Neural cell (in vitro differentiated cells): ENCODE measurements at regions not wholly inside any gene's neighbourhood (a gene's known extent, or its start where the extent isn't known, plus 50 kb on each side); places are given as distances from the start of the nearest gene placed in this dataset.

Experiments
- H2AFZ ChIP-seq: fragments of 200-600, 300-800 bp; sonication (generic), shearing (Covaris generic); 2 replicates; pipeline ENCODE4 v1.6.0; 2014; ENCODE audit warnings: low read depth, mild to moderate bottlenecking, antibody characterized with exemption, low read length, moderate library complexity
- H3F3A ChIP-seq: fragments of 200-600 bp; shearing (Covaris generic); 2 replicates; pipeline ENCODE4 v1.6.1; 2016; ENCODE audit warnings: mild to moderate bottlenecking, moderate library complexity, mixed read lengths, antibody characterized with exemption, low read length; ENCODE audit not compliant: insufficient read depth, poor library complexity, severe bottlenecking
- H3K27ac ChIP-seq: fragments of 200-600, 300-800 bp; sonication (generic), shearing (Covaris generic); 2 replicates; pipeline ENCODE4 v1.5.1; 2014; ENCODE audit warnings: mild to moderate bottlenecking, low read length, moderate library complexity
- H3K27me3 ChIP-seq: fragments of 300-800, 200-600 bp; sonication (generic), shearing (Covaris generic); 2 replicates; pipeline ENCODE4 v1.6.0; 2014; ENCODE audit warnings: mild to moderate bottlenecking, low read depth, low read length, moderate library complexity; ENCODE audit not compliant: insufficient read depth
- H3K36me3 ChIP-seq: fragments of 300-800, 200-600 bp; sonication (generic), shearing (Covaris generic); 2 replicates; pipeline ENCODE4 v1.5.1; 2014; ENCODE audit warnings: mild to moderate bottlenecking, antibody characterized with exemption, low read length, moderate library complexity; ENCODE audit not compliant: insufficient read depth
- H3K4me2 ChIP-seq: fragments of 300-800, 200-600 bp; sonication (generic), shearing (Covaris generic); 2 replicates; pipeline ENCODE4 v1.6.0; 2014; ENCODE audit warnings: mild to moderate bottlenecking, low read length
- H3K4me3 ChIP-seq: fragments of 300-800, 200-600 bp; sonication (generic), shearing (Covaris generic); 2 replicates; pipeline ENCODE4 v1.5.1; 2014; ENCODE audit warnings: mild to moderate bottlenecking, low read length, moderate library complexity
- H3K79me2 ChIP-seq: fragments of 200-600 bp; shearing (Covaris generic); replicated peaks from 2 replicates; pipeline ENCODE4 v1.6.0; 2014; ENCODE audit warnings: mild to moderate bottlenecking, low read length, moderate library complexity; ENCODE audit not compliant: insufficient read depth
- H3K9ac ChIP-seq: fragments of 300-800, 200-600 bp; sonication (generic), shearing (Covaris generic); 2 replicates; pipeline ENCODE4 v1.6.1; 2016; ENCODE audit warnings: mild to moderate bottlenecking, low read length, mixed read lengths
- H3K9me2 ChIP-seq: fragments of 200-600 bp; shearing (Covaris generic); 2 replicates; pipeline ENCODE4 v1.6.1; 2016; ENCODE audit warnings: mild to moderate bottlenecking, low read length, mixed read lengths; ENCODE audit not compliant: insufficient read depth
- H3K9me3 ChIP-seq: fragments of 200-600, 300-800 bp; sonication (generic), shearing (Covaris generic); 2 replicates; pipeline ENCODE4 v1.6.1; 2016; ENCODE audit warnings: mild to moderate bottlenecking, mixed run types, low read length, moderate library complexity, mixed read lengths
- H4K20me1 ChIP-seq: fragments of 200-600 bp; shearing (Covaris generic); 2 replicates; pipeline ENCODE4 v1.6.1; 2016; ENCODE audit warnings: mild to moderate bottlenecking, mixed run types; ENCODE audit not compliant: insufficient read depth
- CTCF ChIP-seq: fragments of 450-650 bp; IDR thresholded peaks from 2 replicates; pipeline ENCODE4 v1.5.1; 2014; ENCODE audit warnings: antibody characterized with exemption, mild to moderate bottlenecking, moderate library complexity; ENCODE audit not compliant: poor library complexity, severe bottlenecking
- EP300 ChIP-seq: fragments of 450-650 bp; conservative IDR thresholded peaks from 2 replicates; pipeline ENCODE4 v1.6.1; 2014; ENCODE audit warnings: antibody characterized with exemption, mild to moderate bottlenecking, moderate library complexity; ENCODE audit not compliant: poor library complexity, severe bottlenecking
- EZH2 ChIP-seq: fragments of 200-600, 300-800 bp; shearing (Covaris generic), sonication (generic); IDR thresholded peaks from 2 replicates; pipeline ENCODE4 v1.6.1; 2014; ENCODE audit warnings: antibody characterized with exemption, low read length, borderline replicate concordance, mild to moderate bottlenecking; ENCODE audit not compliant: insufficient read depth, poor library complexity, severe bottlenecking
- MXI1 ChIP-seq: fragments of 450-650 bp; conservative IDR thresholded peaks from 2 replicates; pipeline ENCODE4 v1.6.1; 2014; ENCODE audit warnings: antibody characterized with exemption, mild to moderate bottlenecking; ENCODE audit not compliant: poor library complexity, severe bottlenecking
- POLR2AphosphoS5 ChIP-seq: IDR thresholded peaks from 2 replicates; pipeline ENCODE4 v1.6.1; 2012
- RAD21 ChIP-seq: fragments of 450-650 bp; conservative IDR thresholded peaks from 2 replicates; pipeline ENCODE4 v1.6.1; 2014; ENCODE audit warnings: antibody characterized with exemption, mild to moderate bottlenecking, moderate library complexity
- SMC3 ChIP-seq: fragments of 450-650 bp; conservative IDR thresholded peaks from 2 replicates; pipeline ENCODE4 v1.6.1; 2014; ENCODE audit warnings: antibody characterized with exemption, mild to moderate bottlenecking, moderate library complexity; ENCODE audit not compliant: poor library complexity
- TAF1 ChIP-seq: IDR thresholded peaks from 2 replicates; pipeline ENCODE4 v1.6.1; 2012; ENCODE audit warnings: low read depth

- no peak overlapping the region for H3K4me3 ChIP-seq
- no peak overlapping the region for H2AFZ ChIP-seq
- H3K9me2 ChIP-seq: no peaks in the 10 kb centered on the region
- H3K36me3 ChIP-seq: no peaks in the 10 kb centered on the region
- H3K27ac ChIP-seq: no peak overlapping the region
- TF ChIP-seq POLR2AphosphoS5 (no peak), SMC3 (peak; percentile 77), RAD21 (peak; percentile 73), CTCF (peak; percentile 63)
- no peaks in the 10 kb centered on the region for H3K9me3 ChIP-seq
- no peak overlapping the region for H3K9ac ChIP-seq
- H4K20me1 ChIP-seq: no peaks in the 10 kb centered on the region
- H3K4me2 ChIP-seq: no peak overlapping the region
- no peaks in the 10 kb centered on the region for H3K79me2 ChIP-seq
- no peaks in the 10 kb centered on the region for H3K27me3 ChIP-seq
- H3F3A ChIP-seq: no peaks in the 10 kb centered on the region
Measured at GRCh38 chrX:37926700-37927099, 79.3 kb upstream of the DYNLT3 start.

DNA sequence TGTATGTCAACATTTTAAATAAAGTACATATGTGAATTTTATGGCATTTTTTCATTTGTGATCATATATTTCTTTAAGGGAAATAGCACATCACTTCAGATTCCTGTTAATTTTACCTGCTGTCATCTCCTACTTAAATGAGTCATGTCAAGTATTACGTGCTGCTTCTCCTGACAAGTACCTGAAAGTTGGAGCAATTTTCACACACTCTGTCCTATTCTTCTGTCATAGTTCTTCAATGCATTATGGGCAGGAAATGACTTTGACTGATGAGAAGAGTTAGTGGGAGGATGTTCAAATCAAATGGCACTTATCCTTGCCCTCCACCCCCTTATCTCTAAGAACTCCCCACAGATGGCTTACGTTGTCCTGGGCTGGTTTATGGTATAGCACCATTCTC is 64.2 kb upstream of the SYTL5 start:
- Histone ChIP-seq H2AFZ (no peak overlapping the region), H3K9me2 (no peaks in the 10 kb centered on the region), H3K79me2 (no peaks in the 10 kb centered on the region), H3F3A (no peaks in the 10 kb centered on the region), H3K4me2 (no peak overlapping the region), H3K9ac (no peak overlapping the region), H3K36me3 (no peaks in the 10 kb centered on the region), H3K9me3 (no peaks in the 10 kb centered on the region), H3K4me3 (no peak overlapping the region), H3K27me3 (no peaks in the 10 kb centered on the region), H3K27ac (peak overlapping the region; percentile 79), H4K20me1 (no peaks in the 10 kb centered on the region)
- TF ChIP-seq EP300 (peak; percentile 92), MXI1 (no peak), EZH2 (no peak), SMC3 (no peak), POLR2AphosphoS5 (peak; percentile 54), TAF1 (no peak), CTCF (no peak)

- H3K4me2 ChIP-seq: no peak overlapping the region
Measured at GRCh38 chrX:37943554-37944344, 62.6 kb upstream of the SYTL5 start.

More at GRCh38 chrX:37943554-37944344, 62.6 kb upstream of the SYTL5 start:
- Histone ChIP-seq H3F3A (no peaks in the 10 kb centered on the region), H2AFZ (no peak overlapping the region), H3K9me2 (no peaks in the 10 kb centered on the region), H3K27me3 (no peaks in the 10 kb centered on the region), H4K20me1 (no peaks in the 10 kb centered on the region), H3K79me2 (no peaks in the 10 kb centered on the region), H3K36me3 (no peaks in the 10 kb centered on the region), H3K27ac (peak overlapping the region; percentile 79), H3K9ac (no peak overlapping the region), H3K4me3 (no peak overlapping the region), H3K9me3 (no peaks in the 10 kb centered on the region)
- no peak for TF ChIP-seq CTCF
